ENCODE measurements at regions not wholly inside any gene's neighbourhood (a gene's known extent, or its start where the extent isn't known, plus 50 kb on each side); places are given as distances from the start of the nearest gene placed in this dataset.

GRCh38 chr9:90044263-90044662 lies 439.5 kb downstream of the GADD45G start:
- H3K9me3 ChIP-seq (ENCODE audit: control insufficient read depth, insufficient read depth, low read length), result no peaks in the 10 kb centered on the region
- H3K27me3 ChIP-seq (ENCODE audit: control insufficient read depth, insufficient read depth, low read length), result no peaks in the 10 kb centered on the region
- H3K9ac ChIP-seq (ENCODE audit: low read depth, low read length), result no peak overlapping the region
- no peak overlapping the region for H3K4me3 ChIP-seq (ENCODE audit: low read depth, low read length)
- H3K27ac ChIP-seq (ENCODE audit: low read depth, low read length), result peak overlapping the region; percentile 63
- 0 out of 2 replicates have a peak, but pooled peaks cover 2% of the 10 kb centered on the region for H3K4me1 ChIP-seq (ENCODE audit: control insufficient read depth, insufficient read depth, low read length)
- no peaks in the 10 kb centered on the region for H3K36me3 ChIP-seq (ENCODE audit: control insufficient read depth, insufficient read depth, low read length)

GRCh38 chr9:90044710-90045151 lies 439.9 kb downstream of the GADD45G start:
- Histone ChIP-seq H3K9me3 (ENCODE audit: control insufficient read depth, insufficient read depth, low read length) (no peaks in the 10 kb centered on the region), H3K9ac (ENCODE audit: low read depth, low read length) (no peak overlapping the region), H3K27ac (ENCODE audit: low read depth, low read length) (peak overlapping the region; percentile 63), H3K4me1 (ENCODE audit: control insufficient read depth, insufficient read depth, low read length) (0 out of 2 replicates have a peak, but pooled peaks cover 2% of the 10 kb centered on the region), H3K27me3 (ENCODE audit: control insufficient read depth, insufficient read depth, low read length) (no peaks in the 10 kb centered on the region), H3K36me3 (ENCODE audit: control insufficient read depth, insufficient read depth, low read length) (no peaks in the 10 kb centered on the region), H3K4me3 (ENCODE audit: low read depth, low read length) (no peak overlapping the region)

GRCh38 chr9:90046317-90046861 lies 441.6 kb downstream of the GADD45G start:
- Histone ChIP-seq H3K27me3 (ENCODE audit: control insufficient read depth, insufficient read depth, low read length) (no peaks in the 10 kb centered on the region), H3K4me1 (ENCODE audit: control insufficient read depth, insufficient read depth, low read length) (0 out of 2 replicates have a peak, but pooled peaks cover 2% of the 10 kb centered on the region), H3K9me3 (ENCODE audit: control insufficient read depth, insufficient read depth, low read length) (no peaks in the 10 kb centered on the region), H3K4me3 (ENCODE audit: low read depth, low read length) (no peak overlapping the region), H3K9ac (ENCODE audit: low read depth, low read length) (no peak overlapping the region), H3K27ac (ENCODE audit: low read depth, low read length) (no peak overlapping the region), H3K36me3 (ENCODE audit: control insufficient read depth, insufficient read depth, low read length) (no peaks in the 10 kb centered on the region)

- no peak overlapping the region for H3K4me3 ChIP-seq (ENCODE audit: low read depth, low read length)
- H3K36me3 ChIP-seq (ENCODE audit: control insufficient read depth, insufficient read depth, low read length), result no peaks in the 10 kb centered on the region
- no peak overlapping the region for H3K27ac ChIP-seq (ENCODE audit: low read depth, low read length)
- 0 out of 2 replicates have a peak, but pooled peaks cover 2% of the 10 kb centered on the region for H3K4me1 ChIP-seq (ENCODE audit: control insufficient read depth, insufficient read depth, low read length)
- H3K9me3 ChIP-seq (ENCODE audit: control insufficient read depth, insufficient read depth, low read length), result no peaks in the 10 kb centered on the region
- H3K9ac ChIP-seq (ENCODE audit: low read depth, low read length), result no peak overlapping the region
- no peaks in the 10 kb centered on the region for H3K27me3 ChIP-seq (ENCODE audit: control insufficient read depth, insufficient read depth, low read length)
These were observed 443.0 kb downstream of the GADD45G start for GRCh38 chr9:90047828-90048227.

- Histone ChIP-seq H3K4me3 (ENCODE audit: low read depth, low read length) (no peak overlapping the region), H3K27me3 (ENCODE audit: control insufficient read depth, insufficient read depth, low read length) (no peaks in the 10 kb centered on the region), H3K9me3 (ENCODE audit: control insufficient read depth, insufficient read depth, low read length) (0 out of 2 replicates have a peak, but pooled peaks cover 9% of the 10 kb centered on the region), H3K27ac (ENCODE audit: low read depth, low read length) (no peak overlapping the region), H3K4me1 (ENCODE audit: control insufficient read depth, insufficient read depth, low read length) (no peaks in the 10 kb centered on the region), H3K36me3 (ENCODE audit: control insufficient read depth, insufficient read depth, low read length) (no peaks in the 10 kb centered on the region), H3K9ac (ENCODE audit: low read depth, low read length) (no peak overlapping the region)
These were observed 447.6 kb downstream of the GADD45G start for GRCh38 chr9:90052366-90052765.

GRCh38 chr9:90053027-90053426 lies 448.2 kb downstream of the GADD45G start:
- Histone ChIP-seq H3K9me3 (ENCODE audit: control insufficient read depth, insufficient read depth, low read length) (0 out of 2 replicates have a peak, but pooled peaks cover 9% of the 10 kb centered on the region), H3K4me3 (ENCODE audit: low read depth, low read length) (no peak overlapping the region), H3K4me1 (ENCODE audit: control insufficient read depth, insufficient read depth, low read length) (no peaks in the 10 kb centered on the region), H3K27me3 (ENCODE audit: control insufficient read depth, insufficient read depth, low read length) (no peaks in the 10 kb centered on the region), H3K27ac (ENCODE audit: low read depth, low read length) (no peak overlapping the region), H3K36me3 (ENCODE audit: control insufficient read depth, insufficient read depth, low read length) (no peaks in the 10 kb centered on the region), H3K9ac (ENCODE audit: low read depth, low read length) (no peak overlapping the region)

GRCh38 chr9:90054810-90055209 lies 450.0 kb downstream of the GADD45G start:
- H3K27ac ChIP-seq (ENCODE audit: low read depth, low read length), result no peak overlapping the region
- no peaks in the 10 kb centered on the region for H3K27me3 ChIP-seq (ENCODE audit: control insufficient read depth, insufficient read depth, low read length)
- H3K9me3 ChIP-seq (ENCODE audit: control insufficient read depth, insufficient read depth, low read length), result 0 out of 2 replicates have a peak, but pooled peaks cover 9% of the 10 kb centered on the region

GRCh38 chr9:90055226-90055625 lies 450.4 kb downstream of the GADD45G start:
- Histone ChIP-seq H3K36me3 (ENCODE audit: control insufficient read depth, insufficient read depth, low read length) (no peaks in the 10 kb centered on the region), H3K27me3 (ENCODE audit: control insufficient read depth, insufficient read depth, low read length) (no peaks in the 10 kb centered on the region; the same call in 1 of the 2 replicates), H3K4me1 (ENCODE audit: control insufficient read depth, insufficient read depth, low read length) (no peaks in the 10 kb centered on the region), H3K27ac (ENCODE audit: low read depth, low read length) (no peak overlapping the region), H3K9me3 (ENCODE audit: control insufficient read depth, insufficient read depth, low read length) (0 out of 2 replicates have a peak, but pooled peaks cover 9% of the 10 kb centered on the region), H3K4me3 (ENCODE audit: low read depth, low read length) (no peak overlapping the region), H3K9ac (ENCODE audit: low read depth, low read length) (no peak overlapping the region)

More at GRCh38 chr9:90054810-90055209, 450.0 kb downstream of the GADD45G start:
- H3K9ac ChIP-seq (ENCODE audit: low read depth, low read length), result no peak overlapping the region
- no peaks in the 10 kb centered on the region for H3K36me3 ChIP-seq (ENCODE audit: control insufficient read depth, insufficient read depth, low read length)
- no peak overlapping the region for H3K4me3 ChIP-seq (ENCODE audit: low read depth, low read length)
- H3K4me1 ChIP-seq (ENCODE audit: control insufficient read depth, insufficient read depth, low read length), result no peaks in the 10 kb centered on the region

- 0 out of 2 replicates have a peak, but pooled peaks cover 2% of the 10 kb centered on the region for H3K4me1 ChIP-seq (ENCODE audit: control insufficient read depth, insufficient read depth, low read length)
- H3K4me3 ChIP-seq (ENCODE audit: low read depth, low read length), result no peak overlapping the region
- H3K36me3 ChIP-seq (ENCODE audit: control insufficient read depth, insufficient read depth, low read length), result no peaks in the 10 kb centered on the region
- H3K27ac ChIP-seq (ENCODE audit: low read depth, low read length), result no peak overlapping the region
- no peak overlapping the region for H3K9ac ChIP-seq (ENCODE audit: low read depth, low read length)
- H3K27me3 ChIP-seq (ENCODE audit: control insufficient read depth, insufficient read depth, low read length), result no peaks in the 10 kb centered on the region; the same call in 1 of the 2 replicates
- 0 out of 2 replicates have a peak, but pooled peaks cover 9% of the 10 kb centered on the region for H3K9me3 ChIP-seq (ENCODE audit: control insufficient read depth, insufficient read depth, low read length)
These were observed 452.5 kb downstream of the GADD45G start for GRCh38 chr9:90057361-90057760.

- H3K36me3 ChIP-seq (ENCODE audit: control insufficient read depth, insufficient read depth, low read length), result no peaks in the 10 kb centered on the region
- H3K27ac ChIP-seq (ENCODE audit: low read depth, low read length), result no peak overlapping the region
- H3K27me3 ChIP-seq (ENCODE audit: control insufficient read depth, insufficient read depth, low read length), result no peaks in the 10 kb centered on the region; the same call in 1 of the 2 replicates
- H3K4me1 ChIP-seq (ENCODE audit: control insufficient read depth, insufficient read depth, low read length), result 0 out of 2 replicates have a peak, but pooled peaks cover 3% of the 10 kb centered on the region
- H3K9ac ChIP-seq (ENCODE audit: low read depth, low read length), result no peak overlapping the region
- no peak overlapping the region for H3K4me3 ChIP-seq (ENCODE audit: low read depth, low read length)
- 0 out of 2 replicates have a peak, but pooled peaks cover 5% of the 10 kb centered on the region for H3K9me3 ChIP-seq (ENCODE audit: control insufficient read depth, insufficient read depth, low read length)
These were observed 453.5 kb downstream of the GADD45G start for GRCh38 chr9:90058182-90058763.

GRCh38 chr9:90059436-90059835 lies 454.6 kb downstream of the GADD45G start:
- Histone ChIP-seq H3K9me3 (ENCODE audit: control insufficient read depth, insufficient read depth, low read length) (no peaks in the 10 kb centered on the region), H3K36me3 (ENCODE audit: control insufficient read depth, insufficient read depth, low read length) (no peaks in the 10 kb centered on the region), H3K4me3 (ENCODE audit: low read depth, low read length) (no peak overlapping the region), H3K27ac (ENCODE audit: low read depth, low read length) (no peak overlapping the region), H3K9ac (ENCODE audit: low read depth, low read length) (no peak overlapping the region), H3K4me1 (ENCODE audit: control insufficient read depth, insufficient read depth, low read length) (0 out of 2 replicates have a peak, but pooled peaks cover 3% of the 10 kb centered on the region), H3K27me3 (ENCODE audit: control insufficient read depth, insufficient read depth, low read length) (no peaks in the 10 kb centered on the region; the same call in 1 of the 2 replicates)
